ENCODE measurements at regions not wholly inside any gene's neighbourhood (a gene's known extent, or its start where the extent isn't known, plus 50 kb on each side); places are given as distances from the start of the nearest gene placed in this dataset.

DNA sequence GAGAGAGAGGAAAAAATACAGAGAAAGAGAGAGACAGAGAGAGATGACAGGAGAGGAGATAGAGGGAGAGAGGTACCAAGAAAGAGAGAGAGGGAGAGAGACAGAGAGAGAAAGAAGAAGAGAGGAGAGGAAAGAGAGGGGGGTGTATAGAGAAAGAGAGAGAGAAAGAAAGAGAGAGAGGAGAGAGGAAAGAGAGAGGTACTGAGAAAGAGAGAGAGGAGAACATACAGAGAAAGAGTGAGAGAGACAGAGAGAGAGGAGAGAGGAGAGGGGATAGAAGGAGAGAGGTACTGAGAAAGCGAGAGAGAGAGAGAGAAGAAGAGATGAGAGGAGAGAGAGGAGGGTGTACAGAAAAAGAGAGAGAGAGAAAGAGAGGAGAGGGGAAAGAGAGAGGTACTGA lies 269.4 kb downstream of the CRLF2 start:
- ATAC-seq (no peak), DNase-seq (no peak)
- intact Hi-C loops (cut with DNase I): no loop called here
- H3K36me3 ChIP-seq (ENCODE audit: insufficient read depth in 1 of 2, low read depth in 1 of 2): no peaks in the 10 kb centered on the region
- TF ChIP-seq, protein P1, sequence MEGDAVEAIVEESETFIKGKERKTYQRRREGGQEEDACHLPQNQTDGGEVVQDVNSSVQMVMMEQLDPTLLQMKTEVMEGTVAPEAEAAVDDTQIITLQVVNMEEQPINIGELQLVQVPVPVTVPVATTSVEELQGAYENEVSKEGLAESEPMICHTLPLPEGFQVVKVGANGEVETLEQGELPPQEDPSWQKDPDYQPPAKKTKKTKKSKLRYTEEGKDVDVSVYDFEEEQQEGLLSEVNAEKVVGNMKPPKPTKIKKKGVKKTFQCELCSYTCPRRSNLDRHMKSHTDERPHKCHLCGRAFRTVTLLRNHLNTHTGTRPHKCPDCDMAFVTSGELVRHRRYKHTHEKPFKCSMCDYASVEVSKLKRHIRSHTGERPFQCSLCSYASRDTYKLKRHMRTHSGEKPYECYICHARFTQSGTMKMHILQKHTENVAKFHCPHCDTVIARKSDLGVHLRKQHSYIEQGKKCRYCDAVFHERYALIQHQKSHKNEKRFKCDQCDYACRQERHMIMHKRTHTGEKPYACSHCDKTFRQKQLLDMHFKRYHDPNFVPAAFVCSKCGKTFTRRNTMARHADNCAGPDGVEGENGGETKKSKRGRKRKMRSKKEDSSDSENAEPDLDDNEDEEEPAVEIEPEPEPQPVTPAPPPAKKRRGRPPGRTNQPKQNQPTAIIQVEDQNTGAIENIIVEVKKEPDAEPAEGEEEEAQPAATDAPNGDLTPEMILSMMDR (IDR thresholded peaks at IDR 0.05): no peak
- no peaks in the 10 kb centered on the region for H3K9me3 ChIP-seq
- H3K4me3 ChIP-seq: no peak overlapping the region
- H3K4me1 ChIP-seq: no peaks in the 10 kb centered on the region
- no peak overlapping the region for H3K27ac ChIP-seq
- H3K27me3 ChIP-seq (ENCODE audit: insufficient read depth in 3 of 3, low read length in 2 of 3): peaks cover 0 to 10% (median 0%) of the 10 kb centered on the region in 3 donors
- WGBS, 3 donors: 0 to 82% (median 73%) methylated on average over 1 of the region's 1 CpG

DNA sequence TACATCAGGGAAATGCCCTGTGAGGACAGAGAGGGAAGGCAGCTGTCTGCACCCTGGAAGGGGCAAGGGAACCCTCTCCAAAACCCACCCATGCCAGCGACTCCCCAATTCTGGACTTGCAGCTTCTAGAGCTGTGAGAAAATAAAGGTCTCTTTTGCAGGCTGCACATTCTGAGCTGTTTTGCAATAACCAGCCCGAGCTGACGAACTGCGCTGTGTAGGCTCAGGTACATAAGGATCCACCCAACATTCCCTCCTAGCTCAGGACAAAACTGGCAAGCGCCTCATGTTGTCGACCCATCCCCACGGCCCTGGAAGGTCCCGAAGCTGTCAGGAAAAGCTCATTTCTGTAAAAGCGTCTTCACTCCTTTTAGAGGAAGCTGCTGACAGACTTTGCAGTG lies 271.8 kb downstream of the CRLF2 start:
- no peak overlapping the region for H3K4me3 ChIP-seq
- H3K27me3 ChIP-seq (ENCODE audit: insufficient read depth in 3 of 3, low read length in 2 of 3): peaks cover 0 to 10% (median 0%) of the 10 kb centered on the region in 3 donors
- H3K27ac ChIP-seq: no peak overlapping the region
- ATAC-seq: no peak
- TF ChIP-seq, protein P1 (IDR thresholded peaks at IDR 0.05): no peak
- H3K36me3 ChIP-seq (ENCODE audit: insufficient read depth in 1 of 2, low read depth in 1 of 2): no peaks in the 10 kb centered on the region
- no peaks in the 10 kb centered on the region for H3K9me3 ChIP-seq
- WGBS, 3 donors: 66 to 75% (median 74%) methylated on average over 9 of the region's 9 CpGs
- no peaks in the 10 kb centered on the region for H3K4me1 ChIP-seq
- intact Hi-C loops (cut with DNase I): no loop called here
- no peak for DNase-seq

DNA sequence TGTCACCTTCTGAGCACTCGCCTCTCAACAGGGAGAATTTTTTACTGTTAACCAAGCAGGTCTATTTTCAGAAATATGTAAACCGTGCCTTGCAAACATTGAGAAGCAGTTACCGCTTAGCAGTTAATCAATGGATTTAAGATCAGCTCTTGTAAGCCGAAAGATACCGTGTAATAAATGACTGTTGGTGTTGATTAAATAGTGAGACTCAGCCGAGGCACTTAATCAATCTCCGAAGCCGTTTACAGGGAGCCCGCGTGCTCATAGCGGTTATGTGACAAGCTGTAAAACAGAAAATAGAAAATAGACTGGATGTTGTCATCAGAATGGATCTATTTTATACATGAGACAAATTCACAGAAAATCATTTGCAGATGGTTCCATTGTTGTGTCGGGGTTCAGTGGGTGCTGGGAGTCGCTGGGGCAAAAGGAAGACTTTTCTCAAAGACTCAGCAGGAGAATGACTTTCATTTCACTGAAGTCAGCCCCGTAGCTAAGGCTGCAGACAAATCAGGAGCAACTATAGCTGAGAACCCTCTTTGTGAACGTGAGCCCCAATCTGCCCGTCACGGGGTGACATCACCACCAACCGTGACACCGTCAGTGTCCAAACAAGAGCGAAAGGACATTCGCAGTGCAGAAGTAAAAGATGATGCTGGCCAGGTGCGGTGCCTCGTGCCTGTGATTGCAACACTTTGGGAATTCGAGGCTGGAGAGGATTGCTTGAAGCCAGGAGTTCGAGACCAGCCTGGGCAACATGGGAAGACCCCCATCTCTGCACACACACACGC lies 275.3 kb downstream of the CRLF2 start:
- Histone ChIP-seq H3K9me3 (no peaks in the 10 kb centered on the region), H3K4me1 (no peaks in the 10 kb centered on the region), H3K27me3 (ENCODE audit: insufficient read depth in 3 of 3, low read length in 2 of 3) (peaks cover 0 to 10% (median 0%) of the 10 kb centered on the region in 3 donors), H3K36me3 (ENCODE audit: insufficient read depth in 1 of 2, low read depth in 1 of 2) (no peaks in the 10 kb centered on the region), H3K27ac (no peak overlapping the region), H3K4me3 (no peak overlapping the region)
- 65 to 66% (median 65%) methylated on average over 26 of the region's 26 CpGs for WGBS, 3 donors
- ATAC-seq: no peak
- TF ChIP-seq, protein P1 (IDR thresholded peaks at IDR 0.05): no peak
- DNase-seq: no peak
- intact Hi-C loops (cut with DNase I): no loop called here

DNA sequence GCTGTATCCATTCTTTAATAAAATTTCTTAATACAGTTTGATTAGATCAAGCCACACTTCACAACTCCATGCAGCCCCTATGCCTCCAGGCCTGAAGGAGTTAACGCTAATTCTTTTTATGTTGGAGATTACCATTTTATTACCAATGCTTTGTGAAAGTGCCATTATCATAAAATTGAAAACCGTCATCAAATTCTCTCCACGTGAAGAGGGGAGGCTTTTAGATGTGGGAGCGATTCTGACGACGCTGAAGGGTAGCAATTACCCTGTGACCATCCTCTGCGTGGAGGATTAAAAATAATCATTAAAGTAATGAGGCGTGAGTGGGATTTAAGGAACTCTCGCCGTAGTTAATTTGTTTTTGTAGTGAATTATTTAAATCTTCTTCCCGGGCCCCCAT lies 278.8 kb downstream of the CRLF2 start:
- DNase-seq (no peak), ATAC-seq (no peak)
- intact Hi-C loops (cut with DNase I): no loop called here
- TF ChIP-seq, protein P1 (IDR thresholded peaks at IDR 0.05): no peak
- Histone ChIP-seq H3K27ac (no peak overlapping the region), H3K9me3 (no peaks in the 10 kb centered on the region), H3K4me3 (no peak overlapping the region), H3K36me3 (ENCODE audit: insufficient read depth in 1 of 2, low read depth in 1 of 2) (no peaks in the 10 kb centered on the region), H3K4me1 (no peaks in the 10 kb centered on the region), H3K27me3 (ENCODE audit: insufficient read depth in 3 of 3, low read length in 2 of 3) (no peaks in the 10 kb centered on the region)
- 33 to 40% (median 35%) methylated on average over 11 of the region's 11 CpGs for WGBS, 3 donors

DNA sequence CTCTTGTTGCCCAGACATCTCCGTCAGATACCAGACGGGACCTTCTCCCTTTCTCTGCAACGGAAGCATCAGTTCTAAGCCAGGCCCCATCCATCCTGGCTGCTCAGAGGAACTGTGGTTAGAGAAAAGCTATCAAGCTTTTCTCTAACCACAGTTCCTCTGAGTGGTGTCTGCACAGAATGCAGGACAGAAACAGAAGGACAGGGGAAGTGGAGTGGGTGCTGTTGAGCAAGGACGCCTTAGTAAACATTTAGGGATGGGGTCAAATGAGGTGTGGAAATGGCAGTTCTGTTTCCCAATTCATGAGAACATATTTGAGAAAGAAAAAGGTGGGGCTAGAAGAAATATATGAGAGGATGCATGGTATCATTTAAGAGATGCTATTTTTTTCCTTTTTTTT lies 283.8 kb downstream of the CRLF2 start:
- DNase-seq: no peak
- TF ChIP-seq, protein P1 (IDR thresholded peaks at IDR 0.05): no peak
- Histone ChIP-seq H3K4me3 (no peak overlapping the region), H3K9me3 (no peaks in the 10 kb centered on the region), H3K27ac (no peak overlapping the region), H3K27me3 (ENCODE audit: insufficient read depth in 3 of 3, low read length in 2 of 3) (peaks cover 0 to 4% (median 0%) of the 10 kb centered on the region in 3 donors), H3K4me1 (no peaks in the 10 kb centered on the region), H3K36me3 (ENCODE audit: insufficient read depth in 1 of 2, low read depth in 1 of 2) (no peaks in the 10 kb centered on the region)
- ATAC-seq: no peak
- 62 to 75% (median 73%) methylated on average over 4 of the region's 4 CpGs for WGBS, 3 donors
- intact Hi-C loops (cut with DNase I): no loop called here
